Keratinocyte (primary cell): ENCODE measurements at regions not wholly inside any gene's neighbourhood (a gene's known extent, or its start where the extent isn't known, plus 50 kb on each side); places are given as distances from the start of the nearest gene placed in this dataset.

Experiments used
- CTCF ChIP-seq, 3 experiments: IDR thresholded peaks in 1 of 3; conservative IDR thresholded peaks in 1 of 3; optimal IDR thresholded peaks in 1 of 3; 2 replicates in 2 of 3; 3 replicates in 1 of 3; pipeline versions ENCODE3 to v1.5.1; 2011; ENCODE audit warnings: low read length in 3 of 3, mild to moderate bottlenecking in 3 of 3, moderate library complexity in 2 of 3, control low read depth in 1 of 3, inconsistent platforms in 1 of 3; ENCODE audit not compliant: insufficient read depth in 2 of 3; ENCODE audit errors: extremely low read depth in 1 of 3
- EZH2 ChIP-seq: IDR thresholded peaks from one replicate; pipeline ENCODE4 v1.6.1; 2012; ENCODE audit warnings: inconsistent platforms, mild to moderate bottlenecking, low read length, moderate library complexity

- TF ChIP-seq CTCF (optimal IDR thresholded peaks at IDR 0.05 in 1 of 3, IDR thresholded peaks at IDR 0.05 in 1 of 3, conservative IDR thresholded peaks at IDR 0.05 in 1 of 3; ENCODE audit: extremely low read depth in 1 of 3, insufficient read depth in 2 of 3, low read length in 3 of 3) (no peak), EZH2 (no peak)
These were observed 331.1 kb downstream of the BCL11B start for GRCh38 chr14:98940693-98941437.
